Fibroblast of skin of abdomen (primary cell): ENCODE measurements at regions not wholly inside any gene's neighbourhood (a gene's known extent, or its start where the extent isn't known, plus 50 kb on each side); places are given as distances from the start of the nearest gene placed in this dataset.
"Not testable (repeated sequence)": the region's sequence is repeated elsewhere in the genome, so short reads cannot be mapped to it uniquely, and the experiment has no call there.

Experiments
- DNase-seq: peaks from one replicate; pipeline ENCODE4 v3.0.0-alpha.2; 2013

DNA sequence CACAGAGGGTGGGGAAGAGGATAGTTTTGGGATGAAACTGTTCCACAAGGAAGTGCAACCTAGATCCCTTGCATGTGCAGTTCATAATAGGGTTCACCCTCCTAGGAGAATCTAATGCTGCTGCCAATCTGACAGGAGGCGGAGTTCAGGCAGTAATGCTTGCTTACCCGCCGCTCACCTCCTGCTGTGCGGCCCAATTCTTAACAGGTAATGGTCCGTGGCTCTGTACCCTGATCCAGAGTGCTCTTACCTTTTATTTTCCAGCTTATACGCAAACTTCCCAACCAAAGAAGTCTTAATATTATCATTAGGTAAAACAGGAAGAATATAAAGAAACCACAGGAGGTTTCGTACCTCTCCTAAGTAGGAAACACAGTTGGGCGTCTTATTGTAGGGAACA lies 82.7 kb upstream of the CD302 start:
- no peak for DNase-seq

GRCh38 chr2:159879051-159879604 lies 81.1 kb upstream of the CD302 start:
- DNase-seq = peak; percentile 47

GRCh38 chr2:159875083-159875482 lies 77.1 kb upstream of the CD302 start:
- no peak for DNase-seq

DNA sequence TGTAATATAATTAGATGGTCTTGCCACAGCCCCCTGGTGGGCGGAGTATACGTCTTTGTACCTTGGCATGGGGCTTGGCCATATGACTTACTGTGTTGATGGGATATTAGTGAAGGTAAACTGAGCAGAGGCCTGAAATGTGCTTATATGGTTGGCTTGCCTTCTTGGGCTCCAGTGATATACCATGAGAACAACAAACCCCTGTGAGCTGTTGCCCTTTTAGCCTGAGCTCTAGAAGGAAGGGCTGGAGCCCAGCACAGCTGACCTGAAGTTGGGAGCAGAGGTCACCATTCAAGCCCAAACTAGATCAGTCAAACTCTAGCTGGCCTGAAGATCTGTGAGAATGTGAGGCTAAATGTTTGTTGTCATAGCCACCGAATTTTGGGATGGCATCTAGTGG lies 75.2 kb upstream of the CD302 start:
- no peak for DNase-seq

- DNase-seq = no peak
Measured at GRCh38 chr2:159872353-159872752, 74.3 kb upstream of the CD302 start.

DNA sequence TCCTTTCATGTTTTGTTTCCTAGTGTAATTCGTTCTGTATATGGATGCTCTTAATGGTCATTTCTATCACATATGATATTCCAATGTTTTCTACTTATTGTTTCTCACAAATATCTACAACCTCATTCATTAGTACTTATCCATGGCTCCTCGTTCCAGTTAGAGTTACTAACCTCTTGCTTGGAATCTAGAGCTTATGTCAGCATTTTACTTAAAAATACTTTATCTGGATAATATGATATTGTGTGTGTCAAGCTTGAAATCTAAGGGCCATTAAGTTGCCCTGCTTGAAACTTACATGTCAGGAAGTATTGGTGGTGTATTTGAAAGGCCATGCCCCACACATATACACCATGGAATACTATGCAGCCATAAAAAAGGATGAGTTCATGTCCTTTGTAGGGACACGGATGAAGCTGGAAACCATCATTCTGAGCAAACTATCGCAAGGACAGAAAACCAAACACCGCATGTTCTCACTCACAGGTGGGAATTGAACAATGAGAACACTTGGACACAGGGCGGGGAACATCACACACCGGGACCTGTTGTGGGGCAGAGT lies 70.7 kb upstream of the CD302 start:
- not testable (repeated sequence) for DNase-seq

GRCh38 chr2:159867567-159868361 lies 69.8 kb upstream of the CD302 start:
- no peak for DNase-seq

GRCh38 chr2:159863526-159864160 lies 65.6 kb upstream of the CD302 start:
- no peak for DNase-seq

DNA sequence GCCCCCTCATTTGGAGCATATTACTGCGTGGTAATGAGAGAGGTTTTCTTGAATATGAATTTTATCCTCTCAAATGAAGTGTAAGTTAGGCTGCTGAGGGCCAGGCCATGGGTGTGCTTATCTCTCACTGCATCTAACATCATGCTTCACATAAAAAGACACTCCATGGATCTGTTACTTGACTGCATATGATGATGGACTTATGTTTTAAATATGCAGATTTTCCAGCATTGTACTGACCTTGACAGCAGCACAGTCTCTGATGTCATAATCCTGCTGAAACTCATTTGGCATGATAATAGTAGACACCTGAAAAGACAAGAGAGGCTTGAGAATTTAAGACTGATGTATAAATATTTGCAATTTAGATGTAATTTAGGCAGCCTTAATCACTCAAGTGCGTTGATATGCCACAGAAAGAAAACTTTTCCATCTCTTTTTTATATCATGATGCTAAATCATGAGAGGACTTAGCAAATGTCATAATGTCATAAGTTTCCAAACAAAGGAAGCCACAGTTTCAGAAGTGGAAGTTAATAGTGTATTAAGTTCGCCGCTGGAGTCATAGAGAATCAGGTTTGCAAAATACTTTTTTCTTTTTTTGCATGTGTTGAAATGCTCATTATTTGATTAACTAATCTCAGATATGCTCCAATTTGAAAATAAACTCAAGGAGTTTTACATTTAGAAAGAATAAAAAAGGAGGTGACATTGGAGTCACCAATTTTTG lies 62.7 kb upstream of the CD302 start:
- no peak for DNase-seq

DNA sequence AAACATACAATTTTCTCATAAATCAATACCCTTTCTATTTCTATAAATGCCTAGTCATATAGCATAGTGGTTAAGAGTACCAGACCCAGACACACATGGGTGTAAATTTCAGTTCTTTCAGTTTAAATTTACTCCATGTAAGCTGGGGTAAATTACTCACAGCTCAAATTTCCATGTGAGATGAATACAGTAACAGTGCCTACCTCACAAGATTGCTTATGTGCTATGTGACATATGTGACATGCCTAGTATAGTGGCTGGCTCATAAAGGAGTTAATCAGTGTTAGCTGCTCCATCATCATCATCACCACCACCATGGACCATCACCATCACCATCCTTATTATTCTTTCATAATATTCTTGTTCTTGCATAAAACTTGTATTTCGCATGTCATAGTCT lies 61.6 kb upstream of the CD302 start:
- DNase-seq = no peak

GRCh38 chr2:159856760-159857159 lies 58.8 kb upstream of the CD302 start:
- no peak for DNase-seq

DNA sequence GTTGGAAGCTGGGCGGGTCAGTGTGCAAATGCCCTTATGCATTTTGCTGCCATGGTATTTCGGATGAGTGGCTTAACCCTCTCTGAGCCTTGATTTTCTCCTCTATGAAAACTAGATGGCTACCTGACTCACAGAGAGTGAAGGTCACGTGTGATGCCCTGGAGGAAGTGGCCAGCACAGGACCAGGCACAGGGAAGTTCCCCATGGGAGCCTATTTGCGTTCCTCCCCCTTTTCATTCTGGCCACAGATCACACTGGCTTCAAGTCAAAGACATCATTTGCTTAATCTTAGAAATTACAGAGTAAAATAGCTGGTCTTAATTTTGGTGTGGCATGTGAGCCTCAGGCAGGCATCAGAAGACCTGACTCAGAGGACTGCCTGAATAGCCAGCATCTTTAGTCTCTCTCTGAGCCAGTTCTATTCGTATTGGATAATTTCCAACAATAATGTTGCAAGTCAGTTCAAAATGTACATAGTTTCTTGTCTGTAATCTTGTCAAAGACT lies 57.6 kb upstream of the CD302 start:
- DNase-seq = peak; percentile 9

GRCh38 chr2:159855143-159855542 lies 57.1 kb upstream of the CD302 start:
- DNase-seq = no peak

- no peak for DNase-seq
Measured at GRCh38 chr2:159854481-159854880, 56.5 kb upstream of the CD302 start.

GRCh38 chr2:159853101-159853500 lies 55.1 kb upstream of the CD302 start:
- DNase-seq = no peak

GRCh38 chr2:159851941-159852340 lies 53.9 kb upstream of the CD302 start:
- no peak for DNase-seq

DNA sequence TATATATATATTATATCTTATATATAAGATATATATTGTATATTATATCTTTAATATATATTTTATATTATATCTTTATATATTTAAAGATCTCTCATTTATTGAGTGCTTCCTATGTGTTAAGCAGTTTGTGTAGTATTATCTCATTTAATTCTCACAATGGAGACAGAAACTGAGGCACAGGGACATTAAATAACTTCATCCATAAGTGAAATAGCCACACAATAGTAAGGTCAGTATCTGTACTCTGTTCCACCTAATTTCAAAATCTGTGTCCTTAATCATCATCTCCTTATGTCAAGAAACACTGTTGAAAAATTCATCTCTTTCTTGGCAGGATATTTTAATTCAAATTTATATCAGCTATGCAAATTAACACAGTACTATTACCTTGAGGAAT lies 52.8 kb upstream of the CD302 start:
- DNase-seq = no peak

DNA sequence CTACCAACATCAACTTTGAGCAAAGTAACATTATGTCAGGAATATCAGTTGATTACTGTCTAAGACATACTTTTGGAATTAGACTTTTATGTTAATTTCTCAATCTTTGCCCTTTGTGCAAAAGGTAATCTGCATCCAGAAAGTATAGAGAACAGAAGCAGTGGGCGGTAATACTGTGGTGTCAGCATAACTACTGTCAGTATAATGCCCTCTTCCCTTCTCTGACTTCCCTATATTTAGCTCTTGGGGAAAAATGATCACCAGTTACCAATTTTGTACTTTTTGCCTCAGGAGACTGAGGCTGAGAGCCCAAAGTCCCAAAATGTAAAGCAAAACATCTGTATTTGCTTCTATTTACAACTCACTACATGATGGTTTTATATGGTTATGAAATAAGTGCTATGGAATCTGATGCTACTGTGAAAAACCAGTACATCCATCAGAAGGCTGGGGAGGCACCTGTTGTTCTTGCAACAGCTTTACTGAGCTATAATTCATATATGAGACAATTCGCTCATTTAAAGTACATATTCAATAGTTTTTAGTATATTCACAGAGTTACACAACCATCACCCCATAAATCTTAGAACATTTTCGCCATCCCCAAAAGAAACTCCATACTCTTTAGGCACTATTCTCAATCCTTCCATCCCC lies 51.3 kb upstream of the CD302 start:
- no peak for DNase-seq
